GM10266 (cell line): ENCODE measurements at regions not wholly inside any gene's neighbourhood (a gene's known extent, or its start where the extent isn't known, plus 50 kb on each side); places are given as distances from the start of the nearest gene placed in this dataset.

Experiments used
- DNase-seq: peaks from one replicate; pipeline ENCODE4 v3.0.0; 2012; ENCODE audit errors: extremely low spot score
- CTCF ChIP-seq: IDR thresholded peaks from 2 replicates; pipeline ENCODE4 v1.5.1; 2012; ENCODE audit warnings: mild to moderate bottlenecking, low read depth; ENCODE audit not compliant: control insufficient read depth, insufficient read depth; ENCODE audit errors: missing control alignments

- no peak for TF ChIP-seq CTCF
- DNase-seq = no peak
These were observed 350.2 kb upstream of the IMPG1 start for GRCh38 chr6:76422511-76423213.

- TF ChIP-seq CTCF = no peak
- DNase-seq = no peak
These were observed 347.6 kb upstream of the IMPG1 start for GRCh38 chr6:76420094-76420493.

- no peak for DNase-seq
- no peak for TF ChIP-seq CTCF
These were observed 346.2 kb upstream of the IMPG1 start for GRCh38 chr6:76418560-76419223.

GRCh38 chr6:76416821-76417605, 344.6 kb upstream of the IMPG1 start:
- no peak for TF ChIP-seq CTCF
- no peak for DNase-seq

GRCh38 chr6:76403064-76403463, 330.6 kb upstream of the IMPG1 start:
- no peak for DNase-seq
- no peak for TF ChIP-seq CTCF

GRCh38 chr6:76397966-76398365, 325.5 kb upstream of the IMPG1 start:
- TF ChIP-seq CTCF = no peak
- no peak for DNase-seq
